ENCODE measurements at regions not wholly inside any gene's neighbourhood (a gene's known extent, or its start where the extent isn't known, plus 50 kb on each side); places are given as distances from the start of the nearest gene placed in this dataset.

DNA sequence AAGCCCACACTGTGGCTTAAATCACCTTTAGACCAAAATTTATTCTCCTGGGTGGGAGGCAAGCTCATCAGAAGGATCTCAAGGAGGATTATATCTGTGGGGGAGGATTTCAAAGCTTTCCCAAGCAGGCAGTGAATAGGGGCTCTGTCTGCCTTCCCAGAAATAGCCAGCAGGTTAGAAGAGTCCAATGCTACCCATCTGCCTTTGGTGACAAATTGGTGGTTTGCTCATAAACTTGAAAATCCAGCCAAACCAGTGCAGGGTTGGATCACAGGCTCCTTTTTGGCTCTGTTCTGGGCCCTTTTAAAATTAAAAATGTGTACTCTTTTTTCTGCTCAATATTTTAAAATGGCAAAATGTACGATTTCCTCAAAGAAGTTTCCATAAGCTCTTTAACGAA lies 118.9 kb upstream of the ZC3H11B start:
- TF ChIP-seq SPI1 (IDR thresholded peaks at IDR 0.05; ENCODE audit: low read depth, low read length) (no peak), POLR2AphosphoS5 (IDR thresholded peaks at IDR 0.05; ENCODE audit: low read depth, low read length) (no peak), POLR2A (IDR thresholded peaks at IDR 0.05; ENCODE audit: low read depth, low read length) (no peak), TAF1 (IDR thresholded peaks at IDR 0.05; ENCODE audit: low read depth, low read length) (no peak), PAX5 (IDR thresholded peaks at IDR 0.05; ENCODE audit: insufficient read depth, low read length, severe bottlenecking) (no peak)
